VCaP (cell line): ENCODE measurements at regions not wholly inside any gene's neighbourhood (a gene's known extent, or its start where the extent isn't known, plus 50 kb on each side); places are given as distances from the start of the nearest gene placed in this dataset.

Experiments used
- H3K27ac ChIP-seq: fragments of 450-650 bp; 2 replicates; pipeline ENCODE4 v1.5.1; 2017
- CTCF ChIP-seq: fragments of 450-650 bp; conservative IDR thresholded peaks from 2 replicates; pipeline ENCODE4 v1.5.1; 2017; ENCODE audit warnings: mild to moderate bottlenecking, moderate library complexity

DNA sequence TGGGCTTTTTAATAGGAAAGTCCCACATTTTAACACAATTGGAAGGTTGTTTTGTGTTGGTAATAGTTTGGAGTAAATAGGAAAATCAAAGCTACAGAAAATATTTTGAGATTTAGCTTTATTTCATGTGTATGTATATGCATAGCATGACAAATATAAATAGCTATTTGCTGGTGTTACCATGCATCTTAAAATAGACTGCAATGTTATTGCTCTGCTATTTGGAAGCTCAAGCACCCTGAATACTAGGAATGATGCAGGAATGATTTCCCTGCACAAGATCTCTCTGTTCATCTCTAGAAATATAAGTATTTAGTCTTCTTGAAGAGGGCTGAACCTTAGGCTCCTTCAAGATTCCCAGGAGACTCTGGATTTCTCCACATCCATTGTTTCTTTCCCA is 268.3 kb upstream of the POGK start:
- no peak overlapping the region for H3K27ac ChIP-seq
- no peak for TF ChIP-seq CTCF

- no peak overlapping the region for H3K27ac ChIP-seq
- TF ChIP-seq CTCF: no peak
Observed at GRCh38 chr1:166573199-166573598, 266.1 kb upstream of the POGK start.

- H3K27ac ChIP-seq: no peak overlapping the region
- no peak for TF ChIP-seq CTCF
Observed at GRCh38 chr1:166579557-166580501, 259.4 kb upstream of the POGK start.

- no peak overlapping the region for H3K27ac ChIP-seq
- no peak for TF ChIP-seq CTCF
Observed at GRCh38 chr1:166588741-166589140, 250.5 kb upstream of the POGK start.

DNA sequence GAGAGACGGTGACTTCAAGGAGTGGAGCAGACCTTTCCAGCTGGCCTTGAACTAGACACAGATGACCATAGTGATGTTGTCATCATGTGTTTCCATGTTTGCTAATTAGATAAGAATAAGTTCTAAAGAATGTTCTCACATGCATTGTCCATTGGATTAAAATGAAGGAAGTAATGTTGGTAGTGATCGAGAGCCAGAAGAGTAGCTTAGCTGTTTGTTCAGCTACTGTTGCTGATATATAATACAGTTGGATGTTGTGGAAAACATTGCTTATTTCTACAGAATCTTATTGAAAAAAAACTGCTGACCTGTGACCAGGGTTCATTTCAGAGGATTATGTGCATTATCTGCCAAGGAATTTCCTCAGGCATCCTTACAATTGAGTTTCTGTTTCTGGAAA is 249.1 kb upstream of the POGK start:
- no peak for TF ChIP-seq CTCF
- H3K27ac ChIP-seq: no peak overlapping the region

DNA sequence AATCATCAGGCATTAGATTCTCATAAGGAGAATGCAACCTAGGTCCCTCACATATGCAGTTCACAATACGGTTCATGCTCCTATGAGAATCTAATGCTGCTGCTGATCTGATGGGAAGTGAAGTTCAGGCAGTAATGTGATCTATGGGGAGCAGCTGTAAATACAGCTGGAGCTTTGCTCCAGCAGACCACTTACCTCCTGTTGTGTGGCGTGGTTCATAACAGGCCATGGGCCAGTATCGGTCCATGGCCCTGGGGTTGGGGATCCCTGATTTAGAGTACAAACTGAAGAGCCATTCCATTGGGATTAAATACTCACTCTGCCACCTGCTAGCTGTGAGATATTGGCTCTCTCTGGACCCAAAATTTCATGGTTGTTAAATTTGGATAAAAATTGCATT is 244.6 kb upstream of the POGK start:
- no peak for TF ChIP-seq CTCF
- H3K27ac ChIP-seq: no peak overlapping the region

DNA sequence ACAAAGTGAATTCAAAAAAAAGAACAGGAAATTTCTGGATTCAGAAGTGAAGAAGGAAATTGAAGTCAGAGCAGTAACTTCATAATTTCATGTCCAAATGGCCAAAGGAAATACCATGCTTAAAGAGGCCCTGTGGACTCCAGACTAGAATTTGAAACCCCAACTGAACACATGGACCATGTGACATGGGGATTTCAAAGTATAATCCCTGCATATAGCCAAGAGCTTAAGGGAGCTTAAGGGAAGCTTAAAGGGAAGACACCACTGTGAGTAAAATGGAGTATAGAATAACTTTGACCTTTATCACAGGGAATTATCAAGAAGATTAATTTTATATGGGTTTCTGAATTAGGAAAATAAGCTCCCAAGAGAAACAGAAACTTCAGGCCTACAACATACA is 241.8 kb upstream of the POGK start:
- TF ChIP-seq CTCF: no peak
- H3K27ac ChIP-seq: no peak overlapping the region
